Erythroblast (primary cell): ENCODE measurements at regions not wholly inside any gene's neighbourhood (a gene's known extent, or its start where the extent isn't known, plus 50 kb on each side); places are given as distances from the start of the nearest gene placed in this dataset.

ENCODE experiments used
- GATA1 ChIP-seq: IDR thresholded peaks from 2 replicates; pipeline ENCODE4 v1.6.1; 2011; ENCODE audit warnings: low read depth, mild to moderate bottlenecking, control low read depth, low read length, moderate library complexity
- POLR2A ChIP-seq: IDR thresholded peaks from 2 replicates; pipeline ENCODE4 v1.6.1; 2011; ENCODE audit warnings: mild to moderate bottlenecking, low read length

- TF ChIP-seq POLR2A (no peak), GATA1 (no peak)
These were observed 225.5 kb upstream of the POU2AF2 start for GRCh38 chr11:111019871-111020670.
